ENCODE measurements at regions not wholly inside any gene's neighbourhood (a gene's known extent, or its start where the extent isn't known, plus 50 kb on each side); places are given as distances from the start of the nearest gene placed in this dataset.

GRCh38 chr2:51158251-51158650 is 126.3 kb upstream of the NRXN1 start:
- TF ChIP-seq CTCF (optimal IDR thresholded peaks at IDR 0.05 in 1 of 3, IDR thresholded peaks at IDR 0.05 in 1 of 3, conservative IDR thresholded peaks at IDR 0.05 in 1 of 3; ENCODE audit: extremely low read depth in 1 of 3, insufficient read depth in 2 of 3, low read length in 3 of 3) (no peak), EZH2 (IDR thresholded peaks at IDR 0.05; ENCODE audit: low read length) (no peak)
- Histone ChIP-seq H3K9ac (ENCODE audit: control insufficient read depth, extremely low read depth, insufficient read depth, low read length) (no peak overlapping the region), H2AFZ (ENCODE audit: control insufficient read depth, low read length) (no peak overlapping the region), H3K27me3 (ENCODE audit: control insufficient read depth, extremely low read depth, insufficient read depth, low read length) (no peaks in the 10 kb centered on the region), H3K4me3 (ENCODE audit: control insufficient read depth in 2 of 3, extremely low read depth in 1 of 3, insufficient read depth in 2 of 3, low read depth in 1 of 3, low read length in 3 of 3) (no peak overlapping the region), H3K9me1 (ENCODE audit: control insufficient read depth, extremely low read depth, insufficient read depth, low read length) (no peaks in the 10 kb centered on the region), H3K4me1 (ENCODE audit: control insufficient read depth, extremely low read depth, insufficient read depth, low read length) (no peaks in the 10 kb centered on the region), H3K36me3 (ENCODE audit: control insufficient read depth in 2 of 2, extremely low read depth in 1 of 2, insufficient read depth in 2 of 2, low read length in 2 of 2) (no peaks in the 10 kb centered on the region), H3K4me2 (ENCODE audit: control insufficient read depth, extremely low read depth, insufficient read depth, low read depth, low read length) (no peak overlapping the region), H3K9me3 (ENCODE audit: control insufficient read depth, low read depth, low read length) (no peaks in the 10 kb centered on the region), H3K27ac (ENCODE audit: control insufficient read depth, insufficient read depth, low read length) (no peak overlapping the region), H4K20me1 (ENCODE audit: control insufficient read depth, extremely low read depth, insufficient read depth, low read length) (no peaks in the 10 kb centered on the region), H3K79me2 (ENCODE audit: control insufficient read depth, insufficient read depth, low read length) (no peaks in the 10 kb centered on the region)
- no peak for FAIRE-seq
- no peak for DNase-seq (ENCODE audit: low read depth, low spot score)
- dilution Hi-C loops (cut with MboI; ENCODE audit: extremely low pct_ligation_motif_present, low sequenced_read_pairs) = no loop called here

GRCh38 chr2:51153236-51153635 is 121.3 kb upstream of the NRXN1 start:
- no peak for TF ChIP-seq EZH2 (IDR thresholded peaks at IDR 0.05; ENCODE audit: low read length)
- TF ChIP-seq CTCF (optimal IDR thresholded peaks at IDR 0.05 in 1 of 3, IDR thresholded peaks at IDR 0.05 in 1 of 3, conservative IDR thresholded peaks at IDR 0.05 in 1 of 3; ENCODE audit: extremely low read depth in 1 of 3, insufficient read depth in 2 of 3, low read length in 3 of 3) = no peak
- Histone ChIP-seq H4K20me1 (ENCODE audit: control insufficient read depth, extremely low read depth, insufficient read depth, low read length) (no peaks in the 10 kb centered on the region), H3K27ac (ENCODE audit: control insufficient read depth, insufficient read depth, low read length) (no peak overlapping the region), H3K9me3 (ENCODE audit: control insufficient read depth, low read depth, low read length) (no peaks in the 10 kb centered on the region), H3K9me1 (ENCODE audit: control insufficient read depth, extremely low read depth, insufficient read depth, low read length) (no peaks in the 10 kb centered on the region), H3K27me3 (ENCODE audit: control insufficient read depth, extremely low read depth, insufficient read depth, low read length) (no peaks in the 10 kb centered on the region), H3K79me2 (ENCODE audit: control insufficient read depth, insufficient read depth, low read length) (no peaks in the 10 kb centered on the region), H3K36me3 (ENCODE audit: control insufficient read depth in 2 of 2, extremely low read depth in 1 of 2, insufficient read depth in 2 of 2, low read length in 2 of 2) (no peaks in the 10 kb centered on the region), H3K9ac (ENCODE audit: control insufficient read depth, extremely low read depth, insufficient read depth, low read length) (no peak overlapping the region), H3K4me1 (ENCODE audit: control insufficient read depth, extremely low read depth, insufficient read depth, low read length) (no peaks in the 10 kb centered on the region), H2AFZ (ENCODE audit: control insufficient read depth, low read length) (no peak overlapping the region), H3K4me2 (ENCODE audit: control insufficient read depth, extremely low read depth, insufficient read depth, low read depth, low read length) (no peak overlapping the region), H3K4me3 (ENCODE audit: control insufficient read depth in 2 of 3, extremely low read depth in 1 of 3, insufficient read depth in 2 of 3, low read depth in 1 of 3, low read length in 3 of 3) (no peak overlapping the region)
- dilution Hi-C loops (cut with MboI; ENCODE audit: extremely low pct_ligation_motif_present, low sequenced_read_pairs) = no loop called here
- no peak for FAIRE-seq
- DNase-seq (ENCODE audit: low read depth, low spot score) = no peak
